ENCODE measurements at regions not wholly inside any gene's neighbourhood (a gene's known extent, or its start where the extent isn't known, plus 50 kb on each side); places are given as distances from the start of the nearest gene placed in this dataset.

- TF ChIP-seq ZNF274 (IDR thresholded peaks at IDR 0.05; ENCODE audit: low read depth, low read length) (no peak), SUZ12 (IDR thresholded peaks at IDR 0.05; ENCODE audit: extremely low read depth, insufficient read depth, insufficient read length) (no peak)
Measured at GRCh38 chr7:66539902-66540375, 88.7 kb upstream of the KCTD7 start.
